Neural progenitor cell (in vitro differentiated cells): ENCODE measurements at regions not wholly inside any gene's neighbourhood (a gene's known extent, or its start where the extent isn't known, plus 50 kb on each side); places are given as distances from the start of the nearest gene placed in this dataset.
"Not testable (repeated sequence)": the region's sequence is repeated elsewhere in the genome, so short reads cannot be mapped to it uniquely, and the experiment has no call there.

Experiments
- DNase-seq: peaks from one replicate; pipeline ENCODE4 v3.0.0-alpha.2; 2016; ENCODE audit warnings: low spot score
- H2AFZ ChIP-seq: fragments of 200-600 bp; sonication (generic); replicated peaks from 2 replicates; pipeline ENCODE4 v1.6.1; 2016; ENCODE audit warnings: antibody characterized with exemption
- H3F3A ChIP-seq: fragments of 200-600 bp; sonication (generic); 2 replicates; pipeline ENCODE4 v1.6.1; 2016; ENCODE audit warnings: antibody characterized with exemption, low read depth
- H3K27ac ChIP-seq: fragments of 200-600 bp; sonication (generic); 2 replicates; pipeline ENCODE4 v1.5.1; 2016; ENCODE audit warnings: mild to moderate bottlenecking
- H3K27me3 ChIP-seq: fragments of 200-600 bp; sonication (generic); 2 replicates; pipeline ENCODE4 v1.6.1; 2016; ENCODE audit warnings: mild to moderate bottlenecking, moderate library complexity
- H3K36me3 ChIP-seq: fragments of 200-600 bp; sonication (generic); 2 replicates; pipeline ENCODE4 v1.5.1; 2016
- H3K4me1 ChIP-seq: fragments of 200-600 bp; sonication (generic); 2 replicates; pipeline ENCODE4 v1.6.1; 2016; ENCODE audit warnings: mixed run types
- H3K4me2 ChIP-seq: fragments of 200-600 bp; sonication (generic); 2 replicates; pipeline ENCODE4 v1.6.1; 2016
- H3K4me3 ChIP-seq: fragments of 200-600 bp; sonication (generic); 2 replicates; pipeline ENCODE4 v1.5.1; 2016
- H3K79me2 ChIP-seq: fragments of 200-600 bp; sonication (generic); 2 replicates; pipeline ENCODE4 v1.6.1; 2016; ENCODE audit warnings: low read depth
- H3K9ac ChIP-seq: fragments of 200-600 bp; sonication (generic); 2 replicates; pipeline ENCODE4 v1.6.1; 2016
- H3K9me3 ChIP-seq: fragments of 200-600 bp; sonication (generic); 2 replicates; pipeline ENCODE4 v1.5.1; 2016; ENCODE audit warnings: low read depth
- H4K20me1 ChIP-seq: fragments of 200-600 bp; sonication (generic); 2 replicates; pipeline ENCODE4 v1.6.1; 2016; ENCODE audit warnings: low read depth
- H3K27ac Mint-ChIP-seq: 3 replicates; pipeline ENCODE4 v1.8.0; 2021; ENCODE audit warnings: mixed read lengths
- H3K27me3 Mint-ChIP-seq: 2 replicates; pipeline ENCODE4 v1.8.0; 2022; ENCODE audit warnings: low read depth, mild to moderate bottlenecking, inconsistent platforms, moderate library complexity, mixed read lengths; ENCODE audit not compliant: insufficient read depth
- H3K36me3 Mint-ChIP-seq: 3 replicates; pipeline ENCODE4 v1.8.0; 2021; ENCODE audit warnings: mixed read lengths
- H3K4me1 Mint-ChIP-seq: 3 replicates; pipeline ENCODE4 v1.8.0; 2021; ENCODE audit warnings: mixed read lengths
- H3K4me3 Mint-ChIP-seq: 3 replicates; pipeline ENCODE4 v1.8.0; 2021; ENCODE audit warnings: mild to moderate bottlenecking, moderate library complexity, mixed read lengths
- H3K9me3 Mint-ChIP-seq: 3 replicates; pipeline ENCODE4 v1.8.0; 2020; ENCODE audit warnings: mixed read lengths
- EZH2 ChIP-seq: fragments of 200-600 bp; sonication (generic); IDR thresholded peaks from 2 replicates; pipeline ENCODE4 v1.6.1; 2017; ENCODE audit warnings: antibody characterized with exemption, mild to moderate bottlenecking, moderate library complexity
- EZH2phosphoT487 ChIP-seq: fragments of 200-600 bp; sonication (generic); IDR thresholded peaks from 2 replicates; pipeline ENCODE4 v1.6.1; 2017; ENCODE audit warnings: antibody characterized with exemption
- TF ChIP-seq, protein P1 (sequence below): fragments of 200-600 bp; sonication (generic); IDR thresholded peaks from 2 replicates; pipeline ENCODE4 v1.5.1; 2017; ENCODE audit warnings: antibody characterized with exemption, mild to moderate bottlenecking

DNA sequence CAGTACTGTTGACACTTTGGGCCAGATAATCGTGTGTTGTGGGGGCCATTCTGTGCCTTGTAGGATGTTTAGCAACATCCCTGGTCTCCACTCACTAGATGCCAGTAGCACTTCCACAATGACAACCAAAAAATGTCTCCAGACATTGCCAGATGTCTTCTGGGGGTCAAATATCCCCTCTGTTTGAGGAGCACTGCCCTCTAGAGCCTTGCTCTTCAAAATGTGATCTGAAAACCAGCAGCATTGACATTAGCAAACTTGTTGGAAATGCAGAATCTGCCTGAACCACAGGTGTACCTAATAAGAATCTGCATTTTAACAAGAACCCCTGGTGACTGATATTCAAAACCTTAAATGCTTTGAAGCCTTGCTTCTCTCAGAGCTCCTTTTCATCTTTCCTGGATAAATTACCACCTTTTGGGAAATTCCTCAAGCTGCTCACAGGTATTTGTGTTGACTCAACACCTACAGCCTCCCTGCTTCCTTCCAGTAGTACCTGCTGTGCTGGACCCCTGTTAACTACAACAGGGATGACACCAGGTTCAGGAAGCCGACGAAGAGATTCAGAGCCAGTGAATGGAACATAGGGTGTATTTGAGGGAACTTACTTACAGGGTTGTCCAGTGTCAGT lies 459.0 kb upstream of the NR3C2 start:
- no peak for DNase-seq

DNA sequence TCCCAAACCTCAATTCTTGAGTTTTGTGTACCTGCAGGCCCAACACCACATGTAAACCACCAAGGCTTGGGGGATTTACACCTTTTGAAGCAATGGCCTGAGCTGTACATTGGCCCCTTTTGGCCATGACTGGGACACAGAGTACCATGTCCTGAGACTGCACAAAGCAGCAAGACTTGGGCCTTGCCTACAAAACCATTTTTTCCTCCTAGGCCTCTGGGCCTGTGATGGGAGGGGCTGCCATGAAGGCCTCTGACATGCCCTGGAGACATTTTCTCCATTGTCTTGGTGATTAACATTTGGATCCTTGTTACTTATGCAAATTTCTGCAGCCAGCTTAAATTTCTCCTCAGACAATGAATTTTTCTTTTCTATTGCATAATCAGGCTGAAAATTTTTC lies 455.9 kb upstream of the NR3C2 start:
- not testable (repeated sequence) for H4K20me1 ChIP-seq, H3K27me3 Mint-ChIP-seq, H3K27me3 ChIP-seq, H3F3A ChIP-seq, H3K9me3 ChIP-seq, H3K36me3 ChIP-seq, H3K9ac ChIP-seq, H3K4me1 ChIP-seq, H3K4me2 ChIP-seq, H3K4me3 Mint-ChIP-seq, H3K4me3 ChIP-seq, H3K79me2 ChIP-seq, H3K36me3 Mint-ChIP-seq, H3K4me1 Mint-ChIP-seq, H3K27ac ChIP-seq, H3K27ac Mint-ChIP-seq, H2AFZ ChIP-seq, DNase-seq
- H3K9me3 Mint-ChIP-seq: peaks cover 20% of the 10 kb centered on the region

More for the DNA sequence above, 459.0 kb upstream of the NR3C2 start:
- Mint-ChIP-seq H3K36me3 (no peaks in the 10 kb centered on the region), H3K4me1 (no peaks in the 10 kb centered on the region), H3K9me3 (peaks cover 20% of the 10 kb centered on the region), H3K27me3 (no peaks in the 10 kb centered on the region), H3K4me3 (no peak overlapping the region), H3K27ac (no peak overlapping the region)
- Histone ChIP-seq H3K4me2 (no peak overlapping the region), H2AFZ (no peak overlapping the region), H3K4me1 (no peaks in the 10 kb centered on the region), H3K9me3 (no peaks in the 10 kb centered on the region), H4K20me1 (no peaks in the 10 kb centered on the region), H3K36me3 (no peaks in the 10 kb centered on the region), H3K27ac (no peak overlapping the region), H3K9ac (no peak overlapping the region), H3F3A (no peaks in the 10 kb centered on the region), H3K4me3 (no peak overlapping the region), H3K27me3 (no peaks in the 10 kb centered on the region), H3K79me2 (no peaks in the 10 kb centered on the region)
- no peak for TF ChIP-seq EZH2
- TF ChIP-seq, protein P1, sequence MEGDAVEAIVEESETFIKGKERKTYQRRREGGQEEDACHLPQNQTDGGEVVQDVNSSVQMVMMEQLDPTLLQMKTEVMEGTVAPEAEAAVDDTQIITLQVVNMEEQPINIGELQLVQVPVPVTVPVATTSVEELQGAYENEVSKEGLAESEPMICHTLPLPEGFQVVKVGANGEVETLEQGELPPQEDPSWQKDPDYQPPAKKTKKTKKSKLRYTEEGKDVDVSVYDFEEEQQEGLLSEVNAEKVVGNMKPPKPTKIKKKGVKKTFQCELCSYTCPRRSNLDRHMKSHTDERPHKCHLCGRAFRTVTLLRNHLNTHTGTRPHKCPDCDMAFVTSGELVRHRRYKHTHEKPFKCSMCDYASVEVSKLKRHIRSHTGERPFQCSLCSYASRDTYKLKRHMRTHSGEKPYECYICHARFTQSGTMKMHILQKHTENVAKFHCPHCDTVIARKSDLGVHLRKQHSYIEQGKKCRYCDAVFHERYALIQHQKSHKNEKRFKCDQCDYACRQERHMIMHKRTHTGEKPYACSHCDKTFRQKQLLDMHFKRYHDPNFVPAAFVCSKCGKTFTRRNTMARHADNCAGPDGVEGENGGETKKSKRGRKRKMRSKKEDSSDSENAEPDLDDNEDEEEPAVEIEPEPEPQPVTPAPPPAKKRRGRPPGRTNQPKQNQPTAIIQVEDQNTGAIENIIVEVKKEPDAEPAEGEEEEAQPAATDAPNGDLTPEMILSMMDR: peak; percentile 9

DNA sequence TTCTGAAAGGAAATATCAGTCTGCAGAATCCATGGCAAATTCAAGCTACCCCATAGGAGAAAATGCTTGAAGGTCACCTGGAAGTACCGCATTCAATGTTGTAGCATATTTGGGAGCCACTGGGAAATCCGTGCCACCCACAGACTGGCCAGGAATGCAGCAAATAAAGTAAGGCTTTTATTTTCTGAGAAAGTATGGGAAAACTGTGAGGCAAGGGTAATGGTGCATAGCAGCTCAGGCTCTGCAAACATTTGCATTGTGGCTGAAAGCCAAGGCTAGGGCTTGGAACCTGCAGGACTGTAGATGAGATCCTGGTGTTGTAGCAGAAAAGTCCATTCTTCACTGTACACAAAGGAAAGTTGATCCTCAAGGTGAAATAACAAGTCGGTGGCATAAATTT lies 450.9 kb upstream of the NR3C2 start:
- H3K27ac ChIP-seq: no peak overlapping the region
- no peaks in the 10 kb centered on the region for H3K4me1 ChIP-seq
- peaks cover 9% of the 10 kb centered on the region for H3K9me3 Mint-ChIP-seq
- TF ChIP-seq EZH2 (no peak), EZH2phosphoT487 (no peak)
- TF ChIP-seq, protein P1: no peak
- no peak overlapping the region for H2AFZ ChIP-seq
- DNase-seq: no peak
- no peak overlapping the region for H3K4me3 ChIP-seq
- no peak overlapping the region for H3K4me2 ChIP-seq
- no peaks in the 10 kb centered on the region for H3K79me2 ChIP-seq
- no peaks in the 10 kb centered on the region for H3K27me3 ChIP-seq
- no peaks in the 10 kb centered on the region for H3K36me3 ChIP-seq
- H4K20me1 ChIP-seq: no peaks in the 10 kb centered on the region
- H3F3A ChIP-seq: no peaks in the 10 kb centered on the region
- H3K9me3 ChIP-seq: no peaks in the 10 kb centered on the region
- no peaks in the 10 kb centered on the region for H3K4me1 Mint-ChIP-seq
- H3K36me3 Mint-ChIP-seq: no peaks in the 10 kb centered on the region
- H3K27me3 Mint-ChIP-seq: no peaks in the 10 kb centered on the region
- H3K27ac Mint-ChIP-seq: no peak overlapping the region
- no peak overlapping the region for H3K9ac ChIP-seq
- no peak overlapping the region for H3K4me3 Mint-ChIP-seq

DNA sequence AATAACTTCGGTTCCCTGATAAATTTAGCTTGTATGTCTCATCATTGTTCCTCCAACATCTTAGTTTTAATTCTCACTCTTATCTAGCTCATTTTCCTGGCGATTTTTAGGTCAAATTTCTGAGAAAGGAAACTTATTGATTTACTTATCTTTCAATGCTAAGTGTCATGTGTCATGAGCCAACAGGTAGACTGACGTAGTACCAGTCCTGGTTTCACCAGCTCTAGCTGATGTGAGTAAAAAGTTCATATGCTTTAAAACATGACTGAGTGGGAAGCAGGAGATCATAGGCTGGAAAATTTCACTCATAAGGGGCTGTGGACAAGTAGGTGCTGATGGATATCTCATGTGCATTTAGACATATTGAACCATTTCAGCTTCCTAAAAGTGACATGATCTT lies 441.7 kb upstream of the NR3C2 start:
- Histone ChIP-seq H3K27ac (no peak overlapping the region), H3K4me3 (no peak overlapping the region), H2AFZ (no peak overlapping the region), H3F3A (peaks cover 9% of the 10 kb centered on the region), H3K9ac (no peak overlapping the region), H4K20me1 (no peaks in the 10 kb centered on the region), H3K36me3 (no peaks in the 10 kb centered on the region), H3K27me3 (no peaks in the 10 kb centered on the region), H3K4me2 (no peak overlapping the region), H3K79me2 (no peaks in the 10 kb centered on the region), H3K9me3 (no peaks in the 10 kb centered on the region), H3K4me1 (peaks cover 15% of the 10 kb centered on the region)
- Mint-ChIP-seq H3K27ac (no peak overlapping the region), H3K27me3 (no peaks in the 10 kb centered on the region), H3K4me1 (peaks cover 25% of the 10 kb centered on the region), H3K9me3 (no peaks in the 10 kb centered on the region), H3K36me3 (no peaks in the 10 kb centered on the region), H3K4me3 (no peak overlapping the region)
- TF ChIP-seq, protein P1: no peak
- TF ChIP-seq EZH2phosphoT487: no peak
- TF ChIP-seq EZH2: no peak
- no peak for DNase-seq
